Spleen (tissue), 7 donors: ENCODE measurements at regions not wholly inside any gene's neighbourhood (a gene's known extent, or its start where the extent isn't known, plus 50 kb on each side); places are given as distances from the start of the nearest gene placed in this dataset.

Source experiments
- CTCF ChIP-seq, 11 experiments: fragments of 200-600 bp in 7 of 11; fragments of 450-650 bp in 4 of 11; sonication (generic) in 4 of 11; IDR thresholded peaks in 8 of 11; conservative IDR thresholded peaks in 3 of 11; 1 replicate in 7 of 11; 2 replicates in 4 of 11; pipeline versions ENCODE4 v1.4.0 to v1.8.0; 2016 to 2021; ENCODE audit warnings: antibody characterized with exemption in 11 of 11, inconsistent platforms in 4 of 11, mild to moderate bottlenecking in 1 of 11
- POLR2A ChIP-seq, 3 donors: fragments of 450-650 bp; IDR thresholded peaks; one replicate each; pipeline ENCODE4 v1.5.1; 2017; ENCODE audit warnings: antibody characterized with exemption in 3 of 3, mild to moderate bottlenecking in 1 of 3
- donor health status: DM: no; HTN: no; CAD: no; lungs with moderate emphysema.
- donor health status: DM: no; HTN: no; CAD: no.
- donor health status: DM: no; HTN: no; CAD: no.

GRCh38 chr5:152599096-152599495, 194.0 kb upstream of the NMUR2 start:
- TF ChIP-seq CTCF (IDR thresholded peaks at IDR 0.05 in 8 of 11, conservative IDR thresholded peaks at IDR 0.05 in 3 of 11) (no peak), POLR2A (IDR thresholded peaks at IDR 0.05) (no peak)
